Erythroblast (primary cell): ENCODE measurements at regions not wholly inside any gene's neighbourhood (a gene's known extent, or its start where the extent isn't known, plus 50 kb on each side); places are given as distances from the start of the nearest gene placed in this dataset.

Experiments
- GATA1 ChIP-seq: IDR thresholded peaks from 2 replicates; pipeline ENCODE4 v1.6.1; 2011; ENCODE audit warnings: low read depth, mild to moderate bottlenecking, control low read depth, low read length, moderate library complexity
- POLR2A ChIP-seq: IDR thresholded peaks from 2 replicates; pipeline ENCODE4 v1.6.1; 2011; ENCODE audit warnings: mild to moderate bottlenecking, low read length

GRCh38 chr2:34822616-34823015 lies 1223.5 kb upstream of the FAM98A start:
- TF ChIP-seq POLR2A, result no peak
- no peak for TF ChIP-seq GATA1
